Loucy (cell line): ENCODE measurements at regions not wholly inside any gene's neighbourhood (a gene's known extent, or its start where the extent isn't known, plus 50 kb on each side); places are given as distances from the start of the nearest gene placed in this dataset.

ENCODE experiments used
- H2AFZ ChIP-seq: fragments of 200-600 bp; sonication (generic); 2 replicates; pipeline ENCODE4 v1.6.0; 2016; ENCODE audit warnings: antibody characterized with exemption, mild to moderate bottlenecking, low read length, moderate library complexity
- H3F3A ChIP-seq: fragments of 200-600 bp; 2 replicates; pipeline ENCODE4 v1.6.0; 2016; ENCODE audit warnings: antibody characterized with exemption, low read depth, mild to moderate bottlenecking
- H3K27me3 ChIP-seq: fragments of 200-600 bp; sonication (generic); 2 replicates; pipeline ENCODE4 v1.6.1; 2014; ENCODE audit warnings: low read length, mild to moderate bottlenecking; ENCODE audit not compliant: insufficient read depth, poor library complexity, severe bottlenecking
- H3K36me3 ChIP-seq: fragments of 200-600 bp; sonication (generic); 2 replicates; pipeline ENCODE4 v1.6.1; 2016; ENCODE audit warnings: low read length; ENCODE audit not compliant: insufficient read depth
- H3K4me1 ChIP-seq: fragments of 200-600 bp; sonication (generic); 2 replicates; pipeline ENCODE4 v1.5.1; 2014; ENCODE audit warnings: low read length, mild to moderate bottlenecking; ENCODE audit not compliant: insufficient read depth, poor library complexity, severe bottlenecking
- H3K4me2 ChIP-seq: fragments of 200-600 bp; sonication (generic); 2 replicates; pipeline ENCODE4 v1.6.0; 2014; ENCODE audit warnings: antibody characterized with exemption, low read length, low read depth, mild to moderate bottlenecking; ENCODE audit not compliant: poor library complexity, severe bottlenecking
- H3K4me3 ChIP-seq: fragments of 200-600 bp; sonication (generic); 2 replicates; pipeline ENCODE4 v1.5.1; 2014; ENCODE audit warnings: low read length, mild to moderate bottlenecking, mixed read lengths; ENCODE audit not compliant: poor library complexity, severe bottlenecking
- H3K79me2 ChIP-seq: fragments of 200-600 bp; sonication (generic); 2 replicates; pipeline ENCODE4 v1.6.1; 2014; ENCODE audit warnings: low read length; ENCODE audit not compliant: insufficient read depth
- H3K9ac ChIP-seq: fragments of 200-600 bp; sonication (generic); 2 replicates; pipeline ENCODE4 v1.6.0; 2014; ENCODE audit warnings: mild to moderate bottlenecking, low read depth, low read length, moderate library complexity; ENCODE audit not compliant: poor library complexity, severe bottlenecking
- H3K9me2 ChIP-seq: fragments of 200-600 bp; sonication (generic); replicated peaks from 2 replicates; pipeline ENCODE4 v1.6.1; 2016; ENCODE audit warnings: low read depth, low read length, mixed read lengths
- H3K9me3 ChIP-seq: fragments of 200-600 bp; sonication (generic); 2 replicates; pipeline ENCODE4 v1.6.1; 2014; ENCODE audit warnings: mild to moderate bottlenecking, antibody characterized with exemption, low read length, low read depth; ENCODE audit not compliant: insufficient read depth
- H4K20me1 ChIP-seq: fragments of 200-600 bp; sonication (generic); 2 replicates; pipeline ENCODE4 v1.6.0; 2014; ENCODE audit warnings: antibody characterized with exemption, low read length, mild to moderate bottlenecking; ENCODE audit not compliant: insufficient read depth, poor library complexity, severe bottlenecking
- CTCF ChIP-seq: fragments of 200-600 bp; sonication (generic); conservative IDR thresholded peaks from 2 replicates; pipeline ENCODE4 v1.5.1; 2014; ENCODE audit warnings: mild to moderate bottlenecking, antibody characterized with exemption, low read length
- EZH2phosphoT487 ChIP-seq: fragments of 200-600 bp; IDR thresholded peaks from 2 replicates; pipeline ENCODE4 v1.6.1; 2018; ENCODE audit warnings: antibody characterized with exemption, mild to moderate bottlenecking, moderate library complexity, borderline replicate concordance

- Histone ChIP-seq H3K9ac (no peak overlapping the region), H3F3A (no peaks in the 10 kb centered on the region), H3K9me3 (no peaks in the 10 kb centered on the region), H3K4me1 (peaks cover 51% of the 10 kb centered on the region), H4K20me1 (no peaks in the 10 kb centered on the region), H2AFZ (no peak overlapping the region), H3K79me2 (no peaks in the 10 kb centered on the region), H3K9me2 (no peaks in the 10 kb centered on the region), H3K4me3 (no peak overlapping the region), H3K36me3 (no peaks in the 10 kb centered on the region), H3K4me2 (no peak overlapping the region), H3K27me3 (no peaks in the 10 kb centered on the region)
- TF ChIP-seq EZH2phosphoT487 (no peak), CTCF (no peak)
Measured at GRCh38 chr16:86821895-86822294, 243.5 kb downstream of the FOXL1 start.

- H3K9me3 ChIP-seq: no peaks in the 10 kb centered on the region
- no peaks in the 10 kb centered on the region for H3K36me3 ChIP-seq
- no peak for TF ChIP-seq CTCF
- TF ChIP-seq EZH2phosphoT487: no peak
- H3K79me2 ChIP-seq: no peaks in the 10 kb centered on the region
- H3F3A ChIP-seq: no peaks in the 10 kb centered on the region
- peak overlapping the region; percentile 10 for H3K9ac ChIP-seq
- no peaks in the 10 kb centered on the region for H4K20me1 ChIP-seq
- H3K4me1 ChIP-seq: peaks cover 58% of the 10 kb centered on the region
- no peaks in the 10 kb centered on the region for H3K9me2 ChIP-seq
- H3K4me3 ChIP-seq: peak overlapping the region; percentile 7
- no peak overlapping the region for H2AFZ ChIP-seq
- H3K4me2 ChIP-seq: peak overlapping the region; percentile 55
- H3K27me3 ChIP-seq: no peaks in the 10 kb centered on the region
Measured at GRCh38 chr16:86823125-86823524, 244.8 kb downstream of the FOXL1 start.

GRCh38 chr16:86823888-86824671 lies 245.7 kb downstream of the FOXL1 start:
- Histone ChIP-seq H3K27me3 (no peaks in the 10 kb centered on the region), H3K4me1 (peaks cover 58% of the 10 kb centered on the region), H3K36me3 (no peaks in the 10 kb centered on the region), H4K20me1 (no peaks in the 10 kb centered on the region), H3K4me2 (peak overlapping the region; percentile 55), H3K4me3 (peak overlapping the region; percentile 7), H3K79me2 (no peaks in the 10 kb centered on the region), H3K9me3 (no peaks in the 10 kb centered on the region), H3K9me2 (no peaks in the 10 kb centered on the region), H3K9ac (no peak overlapping the region), H3F3A (no peaks in the 10 kb centered on the region), H2AFZ (no peak overlapping the region)
- TF ChIP-seq EZH2phosphoT487 (no peak), CTCF (no peak)
